GF-D8 (cell line): ENCODE measurements at regions not wholly inside any gene's neighbourhood (a gene's known extent, or its start where the extent isn't known, plus 50 kb on each side); places are given as distances from the start of the nearest gene placed in this dataset.
"Not testable (repeated sequence)": the region's sequence is repeated elsewhere in the genome, so short reads cannot be mapped to it uniquely, and the experiment has no call there.

Experiments
- DNase-seq: peaks from one replicate; lab custom pipeline; 2025; lab: John Stamatoyannopoulos, UW

DNA sequence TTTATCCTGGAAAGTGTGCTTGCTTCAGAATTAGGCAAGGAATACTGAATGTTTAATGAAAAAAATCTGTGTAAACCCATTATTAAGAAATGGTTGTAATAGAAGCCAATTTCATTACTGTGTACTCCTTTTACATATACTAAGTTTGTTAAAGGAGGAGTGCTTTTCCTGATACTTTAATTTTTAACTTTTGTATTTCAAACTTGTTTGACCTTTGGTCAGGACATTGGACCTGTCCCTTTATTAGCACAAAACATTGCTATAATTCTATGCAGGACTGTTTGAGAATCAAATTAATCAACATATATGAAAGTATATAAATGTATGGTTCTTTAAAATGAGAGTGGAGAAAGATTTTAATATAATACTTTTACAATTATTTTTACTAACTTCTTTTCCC is 659.6 kb downstream of the TMTC2 start:
- DNase-seq: no peak

DNA sequence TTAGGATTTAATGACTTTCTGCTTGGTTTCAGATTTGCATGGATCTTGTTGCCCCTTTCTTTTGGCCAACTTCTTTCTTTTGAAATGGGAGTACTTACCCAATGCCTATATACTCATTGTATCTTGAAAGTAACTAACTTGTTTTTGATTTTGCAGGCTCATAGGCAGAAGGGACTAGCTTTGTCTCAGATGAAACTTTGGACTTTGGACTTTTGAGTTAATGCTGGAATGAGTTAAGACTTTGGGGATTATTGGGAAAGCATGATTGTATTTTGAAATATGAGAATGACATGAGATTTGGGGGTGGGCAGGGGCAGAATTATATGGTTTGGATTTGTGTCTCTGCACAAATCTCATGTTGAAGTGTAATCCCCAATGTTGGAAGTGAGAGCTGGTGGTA is 657.1 kb downstream of the TMTC2 start:
- no peak for DNase-seq

DNA sequence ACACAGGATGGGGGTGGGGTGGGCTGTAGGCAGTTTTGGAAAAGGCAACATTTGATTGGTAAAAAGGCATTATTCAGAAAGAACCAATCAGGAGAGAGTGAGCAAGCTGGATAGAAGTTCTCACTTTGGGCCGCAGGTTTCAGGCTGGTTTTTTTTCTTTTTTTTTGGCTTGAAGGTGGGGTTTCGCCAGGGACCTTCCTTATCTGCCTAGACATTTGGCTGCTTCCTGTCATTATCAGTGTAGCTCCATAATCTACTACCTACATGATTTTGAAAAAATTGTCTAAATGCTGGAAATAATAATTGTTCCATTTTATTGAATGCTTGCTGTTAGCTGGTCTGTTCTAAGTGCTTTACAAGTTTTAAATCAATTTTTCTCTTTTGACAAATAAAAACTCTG is 649.0 kb downstream of the TMTC2 start:
- DNase-seq: no peak

DNA sequence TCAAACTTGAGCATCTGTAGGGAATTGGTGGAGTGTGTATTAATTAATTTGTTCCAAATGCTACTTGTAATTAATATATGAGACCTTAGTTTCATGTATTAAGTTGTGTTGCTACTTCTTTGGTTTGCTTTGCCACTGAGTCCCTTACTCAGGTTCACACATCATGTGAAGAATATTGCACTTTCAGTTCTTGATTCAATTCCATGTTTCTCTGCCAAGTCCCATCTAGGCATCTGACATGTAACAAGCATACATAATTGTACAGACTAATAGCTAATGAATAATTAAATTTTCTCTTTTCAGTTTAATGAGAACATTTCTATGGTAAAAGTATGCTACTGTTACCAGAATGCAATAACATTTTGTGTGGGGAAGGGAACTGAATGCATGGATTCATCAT is 640.0 kb downstream of the TMTC2 start:
- DNase-seq: no peak

DNA sequence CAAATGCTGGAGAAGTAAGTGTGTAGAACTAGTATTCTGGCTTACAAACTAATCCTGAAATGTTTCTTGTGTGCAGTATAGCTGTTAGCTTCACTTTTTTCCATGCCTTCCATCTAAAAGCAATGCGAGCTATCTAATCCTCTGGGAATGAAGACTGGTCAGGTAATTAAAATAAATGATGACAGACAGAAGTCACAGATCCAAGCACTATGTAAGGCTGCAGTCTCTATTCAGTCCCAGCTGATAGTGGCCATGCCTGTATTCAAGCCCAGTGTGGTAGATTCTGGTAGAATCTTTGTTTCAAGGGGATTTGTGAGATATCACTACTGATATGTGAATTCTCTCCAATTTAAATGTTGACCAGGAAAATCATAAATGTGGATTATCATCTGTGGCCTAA is 637.2 kb downstream of the TMTC2 start:
- DNase-seq: no peak

DNA sequence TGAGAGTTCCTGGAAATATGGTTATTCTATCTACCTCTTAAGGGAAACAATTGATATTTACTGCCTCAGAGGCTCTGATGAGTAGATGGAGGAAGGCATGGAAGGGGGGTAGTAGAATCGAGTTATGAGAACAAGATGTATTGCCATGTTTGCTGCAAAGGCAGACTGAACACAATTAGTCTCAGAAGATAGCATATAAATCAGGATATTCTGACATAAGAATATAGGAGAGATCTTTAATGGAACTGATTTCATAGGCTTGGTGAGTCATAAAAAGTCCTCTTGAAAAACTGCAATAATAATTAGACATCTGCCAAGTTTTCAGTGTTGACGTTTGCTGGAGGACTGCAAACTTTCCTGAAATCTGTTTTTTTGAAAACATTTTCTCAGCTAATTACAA is 636.1 kb downstream of the TMTC2 start:
- DNase-seq: no peak

DNA sequence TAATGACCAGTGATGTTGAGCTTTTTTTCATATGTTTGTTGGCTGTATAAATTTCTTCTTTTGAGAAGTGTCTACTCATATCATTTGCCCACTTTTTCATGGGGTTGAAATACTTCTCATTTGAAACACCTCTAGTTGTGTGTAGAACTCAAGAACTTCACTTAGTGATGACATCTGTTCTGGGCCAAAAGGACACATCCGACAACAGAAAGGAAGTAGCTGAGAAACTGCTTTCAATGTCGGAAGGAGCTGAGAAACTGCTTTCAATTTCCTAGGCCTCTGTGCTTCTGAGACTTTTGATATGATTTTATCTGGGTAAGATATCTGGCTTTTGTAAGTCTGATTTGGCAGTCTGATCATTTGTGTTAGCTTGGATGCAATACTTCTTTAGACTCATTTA is 635.3 kb downstream of the TMTC2 start:
- no peak for DNase-seq

DNA sequence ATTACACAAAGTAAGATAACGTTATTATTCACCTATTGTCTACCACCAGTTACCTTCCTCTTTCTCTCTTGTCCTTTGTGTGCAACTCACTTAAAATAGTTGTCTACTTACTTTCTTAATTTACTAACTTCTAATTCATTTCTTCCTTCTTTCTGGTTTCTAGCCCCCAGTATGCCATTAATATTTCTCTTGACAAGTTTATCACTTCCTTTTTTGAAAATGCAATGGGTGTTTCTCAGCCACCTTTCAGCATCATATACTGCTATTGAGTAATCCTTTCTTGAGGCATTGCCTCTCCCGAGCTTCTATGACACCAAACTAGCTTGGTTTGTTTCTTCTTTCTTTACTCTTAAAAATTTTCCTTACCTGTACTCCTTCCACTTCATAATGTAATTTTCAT is 633.6 kb downstream of the TMTC2 start:
- DNase-seq: no peak

DNA sequence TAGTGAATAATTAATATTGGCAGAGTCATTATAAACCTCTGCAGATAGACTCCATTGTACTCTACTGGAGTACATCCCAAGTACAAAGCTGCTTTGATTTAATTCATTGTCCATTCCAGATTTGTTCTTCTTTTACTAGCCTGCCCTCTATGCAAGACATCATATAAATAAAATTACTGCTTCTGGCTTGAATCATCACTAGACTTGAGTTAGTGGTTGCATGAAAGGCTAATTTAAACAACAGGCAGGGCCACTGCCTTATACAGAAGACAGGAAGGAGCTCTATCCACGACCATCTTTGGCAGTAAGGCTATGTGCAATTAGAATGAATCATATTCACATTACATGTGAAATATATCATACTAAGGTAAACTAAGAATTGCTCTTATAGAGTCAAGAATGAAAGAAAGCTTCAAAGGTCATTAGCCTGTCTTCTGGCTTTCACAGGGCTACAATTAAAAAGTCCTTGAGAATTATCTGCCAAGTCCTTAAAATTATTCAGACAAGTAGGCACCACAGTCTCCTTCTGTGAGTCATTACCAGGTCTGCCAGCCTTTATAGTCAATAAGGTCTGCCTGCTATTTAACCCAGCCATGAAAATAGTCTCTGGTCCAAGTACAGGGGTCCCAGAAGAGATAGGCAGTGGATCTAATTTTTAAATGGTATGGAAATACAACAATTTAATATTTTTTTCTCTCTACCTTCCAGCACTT is 631.8 kb downstream of the TMTC2 start:
- DNase-seq: no peak

DNA sequence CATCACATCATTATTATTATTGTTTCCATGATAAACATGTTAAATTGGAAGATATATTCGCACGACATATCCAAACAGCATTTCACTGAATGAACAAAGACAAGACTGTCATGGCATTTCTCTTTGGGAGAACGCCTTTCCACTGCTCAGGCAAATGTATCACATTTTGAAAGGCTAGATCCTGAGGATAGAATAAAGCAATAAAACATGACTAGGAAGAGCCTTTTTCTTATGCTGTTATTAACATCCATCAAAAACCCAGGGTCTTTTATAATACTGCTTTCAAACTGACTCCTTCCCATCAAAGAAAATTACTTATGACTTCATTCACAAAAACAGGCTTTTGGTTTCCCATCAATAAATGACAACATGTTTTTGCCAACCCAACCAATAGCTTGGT is 630.9 kb downstream of the TMTC2 start:
- no peak for DNase-seq

DNA sequence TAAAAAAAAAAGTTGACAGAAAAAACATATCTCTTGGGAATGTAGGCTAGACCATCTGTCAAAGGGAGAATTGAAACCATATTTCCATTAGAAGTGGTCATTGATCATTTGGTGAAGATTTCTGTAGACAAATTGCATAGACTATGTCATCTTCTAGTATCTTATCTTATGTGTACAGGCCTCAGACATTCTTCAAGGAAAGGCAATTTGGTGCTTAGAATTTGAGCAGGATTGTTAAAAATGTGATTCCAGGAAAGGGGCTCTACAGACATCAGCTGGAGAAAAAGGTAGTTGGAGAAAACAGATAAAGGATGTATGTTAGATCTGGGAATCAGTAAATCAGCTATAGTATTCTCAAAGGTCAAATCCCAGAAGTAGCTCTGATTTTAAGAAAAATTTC is 627.1 kb downstream of the TMTC2 start:
- DNase-seq: no peak

DNA sequence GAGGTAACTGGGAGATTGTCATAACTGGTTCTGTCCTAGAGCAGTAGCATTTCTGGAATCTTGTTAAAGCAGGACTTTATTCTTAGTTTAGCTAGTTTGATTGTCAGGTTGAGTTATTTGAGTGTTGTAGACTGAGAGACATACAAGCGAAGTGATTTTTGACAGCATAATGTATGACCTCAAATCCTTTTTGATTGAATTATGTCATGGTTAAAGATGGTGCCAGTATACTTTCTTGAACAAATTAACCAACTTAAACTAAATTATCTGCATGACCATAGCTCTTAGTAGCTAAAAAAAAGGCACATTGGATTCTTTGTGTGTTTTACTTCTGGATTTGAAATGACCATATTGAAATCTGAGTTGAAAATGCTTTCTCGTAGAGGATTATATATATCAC is 626.6 kb downstream of the TMTC2 start:
- no peak for DNase-seq

DNA sequence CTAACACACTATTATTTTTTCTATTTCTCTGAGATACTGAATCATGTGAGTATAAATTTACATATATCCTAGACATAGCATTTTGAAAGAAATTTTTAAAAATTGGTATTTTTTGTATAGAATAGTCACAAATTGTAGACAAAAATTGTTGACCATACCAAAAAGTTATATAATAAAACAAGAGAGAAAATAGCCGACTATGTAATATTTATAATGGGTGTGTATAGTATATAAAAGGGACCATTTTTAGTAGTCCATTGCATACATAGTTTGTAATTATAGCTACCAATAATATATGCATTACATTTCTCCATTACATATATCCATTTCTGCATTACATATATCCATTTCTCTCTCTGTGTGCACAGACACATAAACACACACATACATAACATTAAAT is 590.2 kb downstream of the TMTC2 start:
- DNase-seq: no peak

DNA sequence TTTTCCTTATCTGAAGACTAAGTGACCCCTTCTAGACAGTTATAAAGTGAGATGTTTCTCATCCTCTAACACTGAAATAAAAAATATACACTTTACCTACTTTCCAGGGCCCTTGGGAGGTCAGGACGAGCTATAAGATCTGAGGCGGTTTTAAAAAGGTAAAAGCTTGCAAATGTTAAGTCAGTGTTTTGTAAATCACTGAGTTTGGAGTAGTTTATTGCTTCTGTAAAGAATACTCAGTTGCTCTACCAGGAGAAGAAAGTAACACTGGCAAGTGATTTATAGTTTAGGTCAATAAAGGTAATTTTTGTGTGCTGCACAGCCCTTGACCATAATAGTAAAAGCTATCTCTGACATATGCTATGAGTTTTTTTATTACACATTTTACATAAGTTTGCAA is 584.5 kb downstream of the TMTC2 start:
- no peak for DNase-seq

DNA sequence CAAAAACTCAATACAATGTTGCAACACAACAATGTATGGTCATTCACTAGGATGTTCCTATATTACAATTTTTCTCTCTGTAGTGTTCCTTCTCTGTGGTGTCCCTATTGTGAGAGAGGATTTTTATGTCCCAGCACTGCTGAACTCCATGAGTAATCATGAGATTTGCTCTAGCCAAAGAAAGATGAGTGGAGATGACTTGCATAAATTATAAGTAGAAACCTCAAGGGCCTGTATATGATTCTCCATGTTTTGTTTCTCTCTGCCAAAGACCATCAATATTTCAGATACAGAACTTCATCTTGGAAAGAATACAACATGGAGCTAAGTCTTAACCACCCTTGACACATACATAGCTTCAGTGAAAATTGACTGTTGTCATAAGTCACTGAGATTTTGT is 579.1 kb downstream of the TMTC2 start:
- DNase-seq: no peak

DNA sequence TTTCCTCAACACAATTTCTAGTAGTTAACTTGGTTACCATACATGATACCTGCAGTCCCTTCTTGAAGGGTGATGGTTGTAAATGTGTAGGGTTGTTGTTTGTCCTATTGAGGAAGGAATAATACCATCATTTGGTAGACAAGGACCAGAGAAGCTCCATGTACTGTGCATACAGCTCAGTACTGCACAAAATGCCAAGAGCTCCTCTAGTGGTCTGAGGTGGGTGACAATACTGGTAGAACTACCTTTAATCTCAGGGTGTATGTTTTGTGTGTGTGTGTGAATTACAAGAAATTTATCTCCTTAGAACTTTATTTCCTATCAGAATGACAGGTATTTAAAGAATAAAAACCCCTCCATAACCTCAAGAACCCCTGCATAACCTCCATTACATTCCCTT is 575.3 kb downstream of the TMTC2 start:
- no peak for DNase-seq

DNA sequence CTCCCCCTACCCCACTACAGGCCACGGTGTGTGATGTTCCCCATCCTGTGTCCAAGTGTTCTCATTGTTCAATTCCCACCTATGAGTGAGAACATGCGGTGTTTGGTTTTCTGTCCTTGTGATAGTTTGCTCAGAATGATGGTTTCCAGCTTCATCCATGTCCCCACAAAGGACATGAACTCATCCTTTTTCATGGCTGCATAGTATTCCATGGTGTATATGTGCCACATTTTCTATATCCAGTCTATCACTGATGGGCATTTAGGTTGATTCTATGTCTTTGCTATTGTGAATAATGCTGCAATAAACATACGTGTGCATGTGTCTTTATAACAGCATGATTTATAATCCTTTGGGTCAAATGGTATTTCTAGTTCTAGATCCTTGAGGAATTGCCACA is 573.4 kb downstream of the TMTC2 start:
- DNase-seq: not testable (repeated sequence)

DNA sequence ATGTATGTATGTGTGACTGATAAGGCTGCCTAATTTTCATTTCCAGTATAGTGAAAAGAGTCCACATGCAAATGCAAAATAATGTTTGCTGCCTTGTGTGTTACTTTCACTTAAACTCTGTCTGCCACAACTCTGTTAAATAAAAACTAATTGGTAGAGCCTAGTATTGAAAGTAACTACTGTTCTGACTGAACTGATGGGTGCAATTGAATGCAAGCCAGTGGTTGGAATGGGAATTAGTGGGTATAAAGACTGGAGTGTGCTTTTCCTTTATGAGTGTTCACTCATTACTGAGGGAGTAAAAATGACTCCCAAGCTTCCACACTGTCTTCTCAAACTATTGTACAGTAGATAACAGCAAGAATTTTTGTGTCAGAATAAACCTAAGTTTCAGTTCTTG is 571.0 kb downstream of the TMTC2 start:
- no peak for DNase-seq

DNA sequence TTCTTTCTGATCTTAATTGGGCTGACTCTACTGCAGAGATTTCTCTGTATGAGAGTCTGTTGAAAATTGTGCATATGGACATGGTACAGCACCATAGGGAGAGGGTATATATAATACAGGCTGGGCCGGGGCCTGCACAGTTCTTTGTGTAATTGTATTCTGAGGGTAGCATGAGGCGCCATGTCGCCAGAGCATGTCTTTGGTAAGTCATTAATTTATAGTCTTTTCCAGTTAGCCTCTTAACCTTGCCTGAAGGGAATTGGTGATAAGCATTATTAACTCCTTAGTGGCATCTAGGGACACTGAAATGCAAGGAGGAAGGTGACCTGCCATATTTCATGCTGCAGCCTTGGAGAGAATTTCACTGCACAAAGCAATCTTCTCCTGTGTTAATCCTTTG is 569.9 kb downstream of the TMTC2 start:
- DNase-seq: no peak

DNA sequence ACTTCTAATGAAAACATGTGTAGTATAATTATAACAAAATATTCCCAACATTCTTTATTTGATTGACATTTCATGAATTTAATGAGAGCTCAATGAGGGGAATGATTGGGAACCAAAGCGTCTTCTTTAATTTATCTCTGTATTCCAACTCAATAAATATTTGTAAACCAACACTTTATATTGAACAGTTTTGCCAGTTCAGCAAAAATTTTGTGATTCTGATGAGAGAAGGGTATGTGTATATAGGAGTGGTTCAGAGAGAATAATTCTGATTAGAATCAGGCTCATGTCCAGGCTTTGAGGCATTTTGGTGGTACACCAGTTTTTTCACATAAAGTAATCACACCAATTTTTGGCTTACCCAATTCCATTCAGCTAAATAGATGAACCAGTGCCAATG is 564.2 kb downstream of the TMTC2 start:
- DNase-seq: no peak

DNA sequence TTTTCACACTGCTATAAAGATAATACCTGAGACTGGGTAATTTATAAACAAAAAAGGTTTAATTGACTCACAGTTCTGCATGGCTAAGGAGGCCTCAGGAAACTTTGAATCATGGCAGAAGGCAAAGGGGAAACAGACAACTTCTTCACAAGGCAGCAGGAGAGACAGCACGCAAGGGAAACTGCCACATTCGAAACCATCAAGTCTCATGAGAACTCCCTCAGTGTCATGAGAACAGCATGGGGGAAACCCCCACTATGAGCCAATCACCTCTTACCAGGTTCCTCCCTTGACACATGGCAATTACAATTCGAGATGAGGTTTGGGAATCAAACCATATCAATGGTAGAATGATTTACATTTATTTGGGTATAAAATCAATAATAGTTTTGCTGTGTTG is 558.5 kb downstream of the TMTC2 start:
- no peak for DNase-seq

DNA sequence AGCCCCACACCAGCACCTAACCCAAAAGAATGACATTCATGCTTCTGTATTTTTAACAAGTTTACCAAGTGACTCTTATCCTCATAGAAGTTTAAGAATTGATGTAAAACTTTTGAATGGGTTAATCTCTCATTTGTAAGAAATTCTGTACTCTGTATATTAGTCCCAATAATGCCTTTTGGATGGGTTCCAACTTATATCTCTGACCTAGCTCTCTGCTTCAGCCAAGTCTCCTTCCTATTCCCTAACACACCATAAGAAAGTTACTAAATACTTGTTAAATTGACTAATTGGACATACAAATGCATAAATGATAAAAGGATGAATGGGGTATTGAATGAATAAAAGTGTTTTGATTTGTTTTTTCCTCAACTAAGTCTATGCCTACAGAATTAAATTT is 557.3 kb downstream of the TMTC2 start:
- DNase-seq: no peak

DNA sequence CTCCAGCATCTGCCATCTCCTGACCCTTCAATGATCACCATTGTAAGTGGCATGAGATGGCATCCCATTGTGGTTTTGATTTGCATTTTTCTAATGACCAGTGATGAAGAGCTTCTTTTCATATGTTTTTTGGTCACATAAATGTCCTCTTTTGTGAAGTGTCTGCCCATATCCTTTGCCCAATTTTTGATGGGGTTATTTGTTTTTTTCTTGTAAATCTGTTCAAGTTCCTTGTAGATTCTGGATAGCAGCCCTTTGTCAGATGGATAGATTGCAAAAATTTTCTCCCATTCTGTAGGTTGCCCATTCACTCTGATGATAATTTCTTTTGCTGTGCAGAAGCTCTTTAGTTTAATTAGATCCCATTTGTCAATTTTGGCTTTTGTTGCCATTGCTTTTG is 547.3 kb downstream of the TMTC2 start:
- DNase-seq: not testable (repeated sequence)

DNA sequence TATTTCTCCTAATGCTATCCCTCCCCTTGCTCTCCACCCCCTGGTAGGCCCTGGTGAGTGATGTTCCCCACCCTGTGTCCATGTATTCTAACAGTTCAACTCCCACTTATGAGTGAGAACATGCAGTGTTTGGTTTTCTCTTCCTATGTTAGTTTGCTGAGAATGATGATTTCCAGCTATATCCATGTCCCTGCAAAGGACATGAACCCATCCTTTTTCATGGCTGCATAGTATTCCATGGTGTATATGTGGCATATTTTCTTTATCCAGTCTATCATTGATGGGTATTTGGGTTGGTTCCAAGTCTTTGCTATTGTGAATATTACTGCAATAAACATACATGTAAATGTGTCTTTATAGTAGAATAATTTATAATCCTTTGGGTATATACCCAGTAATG is 540.3 kb downstream of the TMTC2 start:
- not testable (repeated sequence) for DNase-seq

DNA sequence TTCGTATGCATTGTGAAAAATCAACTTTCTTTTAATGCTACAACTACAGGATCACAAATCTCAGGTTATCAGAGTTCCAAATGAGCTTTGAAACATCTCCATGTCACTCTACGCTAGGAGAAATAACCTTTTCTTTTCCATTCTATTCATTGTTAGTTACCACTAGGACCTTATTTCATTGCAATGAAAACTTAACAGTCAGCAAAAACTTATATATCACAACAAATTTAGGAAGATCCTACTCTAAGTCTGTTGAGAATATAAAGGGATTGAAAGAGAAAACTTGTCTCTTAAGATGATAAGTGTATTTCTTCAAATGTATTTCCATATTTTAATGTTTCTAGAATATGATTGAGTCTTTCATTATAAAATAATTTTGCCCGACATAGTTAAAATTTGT is 539.1 kb downstream of the TMTC2 start:
- DNase-seq: no peak
